ENCODE measurements at regions not wholly inside any gene's neighbourhood (a gene's known extent, or its start where the extent isn't known, plus 50 kb on each side); places are given as distances from the start of the nearest gene placed in this dataset.

- TF ChIP-seq CTCF (IDR thresholded peaks at IDR 0.05; ENCODE audit: insufficient read depth, low read length) (no peak), POLR2AphosphoS5 (IDR thresholded peaks at IDR 0.05; ENCODE audit: low read depth) (no peak), REST (IDR thresholded peaks at IDR 0.05; ENCODE audit: insufficient replicate concordance, low read depth) (no peak), GABPA (IDR thresholded peaks at IDR 0.05; ENCODE audit: low read depth) (no peak), SPI1 (IDR thresholded peaks at IDR 0.05; ENCODE audit: borderline replicate concordance, low read depth) (no peak)
These were observed 579.6 kb downstream of the AMY1C start for GRCh38 chr1:104329278-104329677.
